ENCODE measurements at regions not wholly inside any gene's neighbourhood (a gene's known extent, or its start where the extent isn't known, plus 50 kb on each side); places are given as distances from the start of the nearest gene placed in this dataset.

- no peak for TF ChIP-seq EZH2 (IDR thresholded peaks at IDR 0.05; ENCODE audit: low read depth)
- TF ChIP-seq, protein P1, sequence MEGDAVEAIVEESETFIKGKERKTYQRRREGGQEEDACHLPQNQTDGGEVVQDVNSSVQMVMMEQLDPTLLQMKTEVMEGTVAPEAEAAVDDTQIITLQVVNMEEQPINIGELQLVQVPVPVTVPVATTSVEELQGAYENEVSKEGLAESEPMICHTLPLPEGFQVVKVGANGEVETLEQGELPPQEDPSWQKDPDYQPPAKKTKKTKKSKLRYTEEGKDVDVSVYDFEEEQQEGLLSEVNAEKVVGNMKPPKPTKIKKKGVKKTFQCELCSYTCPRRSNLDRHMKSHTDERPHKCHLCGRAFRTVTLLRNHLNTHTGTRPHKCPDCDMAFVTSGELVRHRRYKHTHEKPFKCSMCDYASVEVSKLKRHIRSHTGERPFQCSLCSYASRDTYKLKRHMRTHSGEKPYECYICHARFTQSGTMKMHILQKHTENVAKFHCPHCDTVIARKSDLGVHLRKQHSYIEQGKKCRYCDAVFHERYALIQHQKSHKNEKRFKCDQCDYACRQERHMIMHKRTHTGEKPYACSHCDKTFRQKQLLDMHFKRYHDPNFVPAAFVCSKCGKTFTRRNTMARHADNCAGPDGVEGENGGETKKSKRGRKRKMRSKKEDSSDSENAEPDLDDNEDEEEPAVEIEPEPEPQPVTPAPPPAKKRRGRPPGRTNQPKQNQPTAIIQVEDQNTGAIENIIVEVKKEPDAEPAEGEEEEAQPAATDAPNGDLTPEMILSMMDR (conservative IDR thresholded peaks at IDR 0.05) = no peak
- no peak for DNase-seq
- no peak overlapping the region for H3K4me3 ChIP-seq
- H4K20me1 ChIP-seq (ENCODE audit: insufficient read depth) = no peaks in the 10 kb centered on the region
- no peak overlapping the region for H3K4me2 ChIP-seq
- no peaks in the 10 kb centered on the region for H3K4me1 ChIP-seq (replicated peaks; ENCODE audit: insufficient read depth)
- intact Hi-C loops (cut with micrococcal nuclease; ENCODE audit: unreplicated experiment) = no loop called here
- H3K27me3 ChIP-seq (ENCODE audit: insufficient read depth, low read depth) = no peaks in the 10 kb centered on the region
- no peaks in the 10 kb centered on the region for H3K79me2 ChIP-seq (ENCODE audit: low read depth)
- BruUV-seq (replicated peaks) = no TSS peak
- no peaks in the 10 kb centered on the region for H3K36me3 ChIP-seq (ENCODE audit: low read depth)
- H3K27ac ChIP-seq = no peak overlapping the region
- POLR2A ChIA-PET (ENCODE audit: unreplicated experiment) = no interaction called here
- CTCF ChIA-PET = no interaction called here
- no peaks in the 10 kb centered on the region for H3K9me3 ChIP-seq (ENCODE audit: insufficient read depth, low read depth)
- H3K9me2 ChIP-seq (ENCODE audit: insufficient read depth) = no peaks in the 10 kb centered on the region
- H3F3A ChIP-seq (ENCODE audit: insufficient read depth, low read depth) = no peaks in the 10 kb centered on the region
- no peak overlapping the region for H2AFZ ChIP-seq
Measured at GRCh38 chr4:30450474-30450873, 269.7 kb upstream of the PCDH7 start.

- intact Hi-C loops (cut with micrococcal nuclease; ENCODE audit: unreplicated experiment) = no loop called here
- H3F3A ChIP-seq (ENCODE audit: insufficient read depth, low read depth) = no peaks in the 10 kb centered on the region
- H3K4me1 ChIP-seq (replicated peaks; ENCODE audit: insufficient read depth) = no peaks in the 10 kb centered on the region
- no peak overlapping the region for H3K4me3 ChIP-seq
- H3K36me3 ChIP-seq (ENCODE audit: low read depth) = no peaks in the 10 kb centered on the region
- H3K9me2 ChIP-seq (ENCODE audit: insufficient read depth) = no peaks in the 10 kb centered on the region
- H2AFZ ChIP-seq = no peak overlapping the region
- no TSS peak for BruUV-seq (replicated peaks)
- H4K20me1 ChIP-seq (ENCODE audit: insufficient read depth) = no peaks in the 10 kb centered on the region
- no peak overlapping the region for H3K4me2 ChIP-seq
- no peaks in the 10 kb centered on the region for H3K79me2 ChIP-seq (ENCODE audit: low read depth)
- DNase-seq = no peak
- H3K27ac ChIP-seq = no peak overlapping the region
- H3K9me3 ChIP-seq (ENCODE audit: insufficient read depth, low read depth) = no peaks in the 10 kb centered on the region
- CTCF ChIA-PET = no interaction called here
- no peaks in the 10 kb centered on the region for H3K27me3 ChIP-seq (ENCODE audit: insufficient read depth, low read depth)
- TF ChIP-seq, protein P1 (conservative IDR thresholded peaks at IDR 0.05) = no peak
- no peak for TF ChIP-seq EZH2 (IDR thresholded peaks at IDR 0.05; ENCODE audit: low read depth)
- POLR2A ChIA-PET (ENCODE audit: unreplicated experiment) = no interaction called here
Measured at GRCh38 chr4:30454504-30454903, 265.7 kb upstream of the PCDH7 start.

GRCh38 chr4:30456716-30457115, 263.5 kb upstream of the PCDH7 start:
- no peaks in the 10 kb centered on the region for H3K9me3 ChIP-seq (ENCODE audit: insufficient read depth, low read depth)
- BruUV-seq (replicated peaks) = no TSS peak
- no peaks in the 10 kb centered on the region for H3K4me1 ChIP-seq (replicated peaks; ENCODE audit: insufficient read depth)
- no peak for DNase-seq
- no peak overlapping the region for H3K27ac ChIP-seq
- no peaks in the 10 kb centered on the region for H3K27me3 ChIP-seq (ENCODE audit: insufficient read depth, low read depth)
- no peak overlapping the region for H2AFZ ChIP-seq
- H3K9me2 ChIP-seq (ENCODE audit: insufficient read depth) = no peaks in the 10 kb centered on the region
- no peaks in the 10 kb centered on the region for H4K20me1 ChIP-seq (ENCODE audit: insufficient read depth)
- ChIA-PET CTCF (no interaction called here), POLR2A (ENCODE audit: unreplicated experiment) (no interaction called here)
- H3K4me2 ChIP-seq = no peak overlapping the region
- no peaks in the 10 kb centered on the region for H3F3A ChIP-seq (ENCODE audit: insufficient read depth, low read depth)
- intact Hi-C loops (cut with micrococcal nuclease; ENCODE audit: unreplicated experiment) = no loop called here
- no peak for TF ChIP-seq EZH2 (IDR thresholded peaks at IDR 0.05; ENCODE audit: low read depth)
- TF ChIP-seq, protein P1 (conservative IDR thresholded peaks at IDR 0.05) = no peak
- no peaks in the 10 kb centered on the region for H3K79me2 ChIP-seq (ENCODE audit: low read depth)
- no peak overlapping the region for H3K4me3 ChIP-seq
- no peaks in the 10 kb centered on the region for H3K36me3 ChIP-seq (ENCODE audit: low read depth)
